ENCODE measurements at regions not wholly inside any gene's neighbourhood (a gene's known extent, or its start where the extent isn't known, plus 50 kb on each side); places are given as distances from the start of the nearest gene placed in this dataset.

DNA sequence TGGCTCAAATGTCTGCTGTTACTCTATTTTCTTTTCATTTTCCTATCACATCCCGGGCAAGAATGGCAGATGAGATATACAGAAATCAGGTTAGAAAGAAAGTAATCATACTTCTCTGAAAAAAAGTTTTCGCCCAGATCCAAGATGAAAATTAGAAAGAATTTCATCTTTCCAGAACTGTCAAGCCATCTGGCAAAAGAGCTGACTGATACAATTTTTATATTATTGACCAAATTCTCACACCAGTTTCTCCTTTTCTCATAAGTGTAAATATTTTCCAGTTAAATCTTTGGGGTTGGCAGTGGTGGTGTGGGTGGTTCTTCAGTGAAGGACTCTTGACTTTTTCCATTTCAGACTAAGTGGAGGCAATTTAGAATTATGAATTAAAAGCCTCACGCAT is 371.9 kb downstream of the CD83 start:
- ATAC-seq (ENCODE audit: low FRiP score in 2 of 2): no peak
- Histone ChIP-seq H3K9me3 (no peaks in the 10 kb centered on the region), H3K27me3 (no peaks in the 10 kb centered on the region), H3K4me1 (peaks cover 0 to 5% (median 0%) of the 10 kb centered on the region in 4 donors), H3K36me3 (no peaks in the 10 kb centered on the region), H3K27ac (no peak overlapping the region), H3K4me3 (no peak overlapping the region)
- no peak for TF ChIP-seq POLR2AphosphoS5 (IDR thresholded peaks at IDR 0.05)
- TF ChIP-seq, protein P1, sequence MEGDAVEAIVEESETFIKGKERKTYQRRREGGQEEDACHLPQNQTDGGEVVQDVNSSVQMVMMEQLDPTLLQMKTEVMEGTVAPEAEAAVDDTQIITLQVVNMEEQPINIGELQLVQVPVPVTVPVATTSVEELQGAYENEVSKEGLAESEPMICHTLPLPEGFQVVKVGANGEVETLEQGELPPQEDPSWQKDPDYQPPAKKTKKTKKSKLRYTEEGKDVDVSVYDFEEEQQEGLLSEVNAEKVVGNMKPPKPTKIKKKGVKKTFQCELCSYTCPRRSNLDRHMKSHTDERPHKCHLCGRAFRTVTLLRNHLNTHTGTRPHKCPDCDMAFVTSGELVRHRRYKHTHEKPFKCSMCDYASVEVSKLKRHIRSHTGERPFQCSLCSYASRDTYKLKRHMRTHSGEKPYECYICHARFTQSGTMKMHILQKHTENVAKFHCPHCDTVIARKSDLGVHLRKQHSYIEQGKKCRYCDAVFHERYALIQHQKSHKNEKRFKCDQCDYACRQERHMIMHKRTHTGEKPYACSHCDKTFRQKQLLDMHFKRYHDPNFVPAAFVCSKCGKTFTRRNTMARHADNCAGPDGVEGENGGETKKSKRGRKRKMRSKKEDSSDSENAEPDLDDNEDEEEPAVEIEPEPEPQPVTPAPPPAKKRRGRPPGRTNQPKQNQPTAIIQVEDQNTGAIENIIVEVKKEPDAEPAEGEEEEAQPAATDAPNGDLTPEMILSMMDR (IDR thresholded peaks at IDR 0.05): no peak
- TF ChIP-seq EP300 (IDR thresholded peaks at IDR 0.05): no peak
- no peak for TF ChIP-seq POLR2A (IDR thresholded peaks at IDR 0.05)
- WGBS, 2 donors: 82 to 91% methylated on average over 3 of the region's 3 CpGs
- DNase-seq: no peak

DNA sequence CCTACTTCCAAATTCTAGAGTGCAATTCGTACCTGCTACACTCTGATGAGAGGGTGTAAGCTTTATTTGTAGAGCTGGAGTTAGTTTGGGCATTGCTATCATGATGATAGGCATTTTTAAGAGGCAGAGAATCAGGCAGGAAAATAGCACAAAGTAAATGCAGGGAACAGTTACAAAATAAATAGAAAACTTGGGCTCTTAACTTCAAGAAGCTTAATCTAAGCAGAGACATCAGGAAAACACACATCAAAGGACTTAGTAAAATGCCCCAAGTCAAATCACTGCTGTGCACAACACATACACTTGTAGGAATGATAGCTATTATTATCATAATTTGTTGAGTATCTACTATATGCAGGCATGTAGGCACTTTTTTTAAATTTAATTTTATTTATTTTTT is 381.2 kb downstream of the CD83 start:
- H3K4me1 ChIP-seq: no peaks in the 10 kb centered on the region
- 45 to 55% methylated on average over 1 of the region's 1 CpG for whole genome bisulfite sequencing, 2 donors
- no peak for DNase-seq
- H3K9me3 ChIP-seq: no peaks in the 10 kb centered on the region
- no peaks in the 10 kb centered on the region for H3K27me3 ChIP-seq
- ATAC-seq (ENCODE audit: low FRiP score in 2 of 2): no peak
- H3K36me3 ChIP-seq: no peaks in the 10 kb centered on the region
- TF ChIP-seq EP300 (IDR thresholded peaks at IDR 0.05) (no peak), POLR2AphosphoS5 (IDR thresholded peaks at IDR 0.05) (no peak), POLR2A (IDR thresholded peaks at IDR 0.05) (no peak)
- TF ChIP-seq, protein P1 (IDR thresholded peaks at IDR 0.05): no peak
- no peak overlapping the region for H3K27ac ChIP-seq
- no peak overlapping the region for H3K4me3 ChIP-seq

DNA sequence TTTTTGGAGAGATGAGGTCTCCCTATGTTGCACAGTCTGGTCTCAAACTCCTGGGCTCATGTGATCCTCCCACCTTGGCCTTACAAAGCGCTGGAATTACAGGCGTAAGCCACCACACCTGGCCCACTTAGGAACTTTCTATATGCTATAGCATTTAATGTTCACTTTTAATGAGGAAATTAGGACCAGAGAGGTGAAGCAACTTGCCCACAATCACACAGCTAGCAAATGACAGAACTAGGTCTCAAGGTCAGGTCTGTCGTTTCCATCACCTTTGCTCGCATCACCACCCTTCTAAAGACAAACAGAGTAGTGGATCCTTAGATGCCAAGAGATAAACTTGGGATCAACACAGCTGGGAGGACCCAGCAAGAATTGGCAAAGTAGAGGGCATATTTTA is 381.7 kb downstream of the CD83 start:
- no peak for ATAC-seq (ENCODE audit: low FRiP score in 2 of 2)
- WGBS, 2 donors: 93 to 99% methylated on average over 4 of the region's 4 CpGs
- TF ChIP-seq EP300 (IDR thresholded peaks at IDR 0.05): no peak
- TF ChIP-seq, protein P1 (IDR thresholded peaks at IDR 0.05): no peak
- no peak for TF ChIP-seq POLR2A (IDR thresholded peaks at IDR 0.05)
- TF ChIP-seq POLR2AphosphoS5 (IDR thresholded peaks at IDR 0.05): no peak
- H3K4me1 ChIP-seq: no peaks in the 10 kb centered on the region
- H3K27me3 ChIP-seq: no peaks in the 10 kb centered on the region
- H3K9me3 ChIP-seq: no peaks in the 10 kb centered on the region
- no peaks in the 10 kb centered on the region for H3K36me3 ChIP-seq
- DNase-seq: no peak
- H3K4me3 ChIP-seq: no peak overlapping the region
- no peak overlapping the region for H3K27ac ChIP-seq

DNA sequence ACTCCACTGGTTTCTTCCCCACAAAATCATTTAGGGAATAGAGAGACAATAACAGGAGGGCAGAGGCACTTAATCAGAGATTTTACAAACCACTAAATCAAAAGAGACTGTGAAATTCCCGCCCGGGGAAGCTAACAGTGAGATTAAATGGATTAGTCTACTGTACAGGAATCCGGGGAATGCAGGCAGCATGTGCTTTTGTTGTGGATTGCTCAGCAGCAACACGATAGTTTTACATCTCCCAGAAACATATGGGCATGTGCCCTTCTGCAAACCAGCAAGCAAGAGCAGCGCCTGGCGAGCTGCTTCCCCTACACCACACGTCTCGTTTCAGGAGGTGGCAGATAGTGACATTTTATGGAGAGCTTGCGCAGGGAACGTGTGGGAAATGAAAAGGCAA is 382.3 kb downstream of the CD83 start:
- no peaks in the 10 kb centered on the region for H3K36me3 ChIP-seq
- ATAC-seq (ENCODE audit: low FRiP score in 2 of 2) (no peak), DNase-seq (no peak)
- H3K9me3 ChIP-seq: no peaks in the 10 kb centered on the region
- no peaks in the 10 kb centered on the region for H3K4me1 ChIP-seq
- H3K4me3 ChIP-seq: no peak overlapping the region
- H3K27ac ChIP-seq: no peak overlapping the region
- H3K27me3 ChIP-seq: no peaks in the 10 kb centered on the region
- TF ChIP-seq POLR2AphosphoS5 (IDR thresholded peaks at IDR 0.05): no peak
- TF ChIP-seq EP300 (IDR thresholded peaks at IDR 0.05): no peak
- no peak for TF ChIP-seq POLR2A (IDR thresholded peaks at IDR 0.05)
- TF ChIP-seq, protein P1 (IDR thresholded peaks at IDR 0.05): no peak
- 58 to 76% methylated on average over 10 of the region's 10 CpGs for WGBS, 2 donors

DNA sequence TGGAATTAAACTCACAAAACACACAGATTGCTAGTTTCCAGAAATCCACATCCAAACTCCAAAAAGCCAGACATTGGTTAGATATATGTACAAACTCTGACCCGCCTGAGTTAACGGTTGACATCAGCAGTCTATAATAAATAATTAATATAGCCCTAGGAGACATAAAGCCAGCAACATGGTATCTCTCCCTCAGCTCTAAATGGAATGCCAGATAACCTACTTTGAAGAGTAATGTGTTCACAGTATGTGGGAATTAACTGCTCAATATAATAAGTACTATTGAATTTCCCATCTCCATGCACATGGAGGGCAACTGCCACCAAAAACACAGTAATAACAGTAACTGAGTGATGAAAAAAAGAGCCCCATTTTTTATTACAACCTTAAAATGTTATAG is 383.2 kb downstream of the CD83 start:
- ATAC-seq (ENCODE audit: low FRiP score in 2 of 2): no peak

More for the DNA sequence above, 383.2 kb downstream of the CD83 start:
- no peak for DNase-seq
- H3K4me3 ChIP-seq: no peak overlapping the region
- no peaks in the 10 kb centered on the region for H3K9me3 ChIP-seq
- no peaks in the 10 kb centered on the region for H3K27me3 ChIP-seq
- H3K27ac ChIP-seq: no peak overlapping the region
- no peaks in the 10 kb centered on the region for H3K4me1 ChIP-seq
- TF ChIP-seq POLR2AphosphoS5 (IDR thresholded peaks at IDR 0.05): no peak
- TF ChIP-seq POLR2A (IDR thresholded peaks at IDR 0.05): no peak
- TF ChIP-seq EP300 (IDR thresholded peaks at IDR 0.05): no peak
- TF ChIP-seq, protein P1 (IDR thresholded peaks at IDR 0.05): no peak
- H3K36me3 ChIP-seq: no peaks in the 10 kb centered on the region
- WGBS, 2 donors: 100% methylated on average over 2 of the region's 2 CpGs

Measured in upper lobe of left lung (tissue), 6 donors.